ENCODE measurements at regions not wholly inside any gene's neighbourhood (a gene's known extent, or its start where the extent isn't known, plus 50 kb on each side); places are given as distances from the start of the nearest gene placed in this dataset.

- Histone ChIP-seq H3K27me3 (ENCODE audit: insufficient read depth, insufficient read length) (no peaks in the 10 kb centered on the region), H3K9ac (ENCODE audit: insufficient read length, low read depth) (no peak overlapping the region), H3K36me3 (ENCODE audit: insufficient read depth, insufficient read length, low read length) (no peaks in the 10 kb centered on the region), H3K9me3 (ENCODE audit: insufficient read depth, low read length) (no peaks in the 10 kb centered on the region; the same call in 1 of the 2 replicates), H3K4me3 (ENCODE audit: insufficient read length, low read depth) (no peak overlapping the region), H3K4me1 (ENCODE audit: insufficient read depth, insufficient read length) (peaks cover 4% of the 10 kb centered on the region)
- no peak for DNase-seq (ENCODE audit: low read depth, low spot score)
- TF ChIP-seq SUZ12 (IDR thresholded peaks at IDR 0.05; ENCODE audit: extremely low read depth, insufficient read depth, insufficient read length) (no peak), ZNF274 (IDR thresholded peaks at IDR 0.05; ENCODE audit: low read depth, low read length) (no peak), YY1 (IDR thresholded peaks at IDR 0.05; ENCODE audit: insufficient read depth, insufficient read length) (no peak)
These were observed 411.6 kb downstream of the MATN1 start for GRCh38 chr1:30311749-30312148.

- no peaks in the 10 kb centered on the region for H3K27me3 ChIP-seq (ENCODE audit: insufficient read depth, insufficient read length)
- no peak for TF ChIP-seq ZNF274 (IDR thresholded peaks at IDR 0.05; ENCODE audit: low read depth, low read length)
- TF ChIP-seq SUZ12 (IDR thresholded peaks at IDR 0.05; ENCODE audit: extremely low read depth, insufficient read depth, insufficient read length), result no peak
- TF ChIP-seq YY1 (IDR thresholded peaks at IDR 0.05; ENCODE audit: insufficient read depth, insufficient read length), result no peak
- DNase-seq (ENCODE audit: low read depth, low spot score), result no peak
- H3K9me3 ChIP-seq (ENCODE audit: insufficient read depth, low read length), result no peaks in the 10 kb centered on the region; the same call in 1 of the 2 replicates
- H3K9ac ChIP-seq (ENCODE audit: insufficient read length, low read depth), result no peak overlapping the region
- no peak overlapping the region for H3K4me3 ChIP-seq (ENCODE audit: insufficient read length, low read depth)
- H3K4me1 ChIP-seq (ENCODE audit: insufficient read depth, insufficient read length), result peaks cover 4% of the 10 kb centered on the region
- no peaks in the 10 kb centered on the region for H3K36me3 ChIP-seq (ENCODE audit: insufficient read depth, insufficient read length, low read length)
These were observed 412.2 kb downstream of the MATN1 start for GRCh38 chr1:30310966-30311742.

GRCh38 chr1:30307182-30307581 is 416.2 kb downstream of the MATN1 start:
- Histone ChIP-seq H3K4me1 (ENCODE audit: insufficient read depth, insufficient read length) (peaks cover 4% of the 10 kb centered on the region), H3K4me3 (ENCODE audit: insufficient read length, low read depth) (no peak overlapping the region), H3K36me3 (ENCODE audit: insufficient read depth, insufficient read length, low read length) (no peaks in the 10 kb centered on the region), H3K27me3 (ENCODE audit: insufficient read depth, insufficient read length) (no peaks in the 10 kb centered on the region), H3K9ac (ENCODE audit: insufficient read length, low read depth) (no peak overlapping the region), H3K9me3 (ENCODE audit: insufficient read depth, low read length) (0 out of 2 replicates have a peak, but pooled peaks cover 7% of the 10 kb centered on the region)
- no peak for DNase-seq (ENCODE audit: low read depth, low spot score)
- TF ChIP-seq SUZ12 (IDR thresholded peaks at IDR 0.05; ENCODE audit: extremely low read depth, insufficient read depth, insufficient read length) (no peak), YY1 (IDR thresholded peaks at IDR 0.05; ENCODE audit: insufficient read depth, insufficient read length) (no peak), ZNF274 (IDR thresholded peaks at IDR 0.05; ENCODE audit: low read depth, low read length) (no peak)

GRCh38 chr1:30305519-30305918 is 417.9 kb downstream of the MATN1 start:
- Histone ChIP-seq H3K36me3 (ENCODE audit: insufficient read depth, insufficient read length, low read length) (no peaks in the 10 kb centered on the region), H3K4me3 (ENCODE audit: insufficient read length, low read depth) (no peak overlapping the region), H3K4me1 (ENCODE audit: insufficient read depth, insufficient read length) (no peaks in the 10 kb centered on the region), H3K9ac (ENCODE audit: insufficient read length, low read depth) (no peak overlapping the region), H3K9me3 (ENCODE audit: insufficient read depth, low read length) (0 out of 2 replicates have a peak, but pooled peaks cover 7% of the 10 kb centered on the region), H3K27me3 (ENCODE audit: insufficient read depth, insufficient read length) (no peaks in the 10 kb centered on the region)
- no peak for TF ChIP-seq SUZ12 (IDR thresholded peaks at IDR 0.05; ENCODE audit: extremely low read depth, insufficient read depth, insufficient read length)
- no peak for TF ChIP-seq ZNF274 (IDR thresholded peaks at IDR 0.05; ENCODE audit: low read depth, low read length)
- TF ChIP-seq YY1 (IDR thresholded peaks at IDR 0.05; ENCODE audit: insufficient read depth, insufficient read length), result no peak
- DNase-seq (ENCODE audit: low read depth, low spot score), result no peak

- TF ChIP-seq SUZ12 (IDR thresholded peaks at IDR 0.05; ENCODE audit: extremely low read depth, insufficient read depth, insufficient read length) (no peak), YY1 (IDR thresholded peaks at IDR 0.05; ENCODE audit: insufficient read depth, insufficient read length) (no peak), ZNF274 (IDR thresholded peaks at IDR 0.05; ENCODE audit: low read depth, low read length) (no peak)
- H3K36me3 ChIP-seq (ENCODE audit: insufficient read depth, insufficient read length, low read length), result no peaks in the 10 kb centered on the region
- no peak for DNase-seq (ENCODE audit: low read depth, low spot score)
- H3K9ac ChIP-seq (ENCODE audit: insufficient read length, low read depth), result no peak overlapping the region
- H3K27me3 ChIP-seq (ENCODE audit: insufficient read depth, insufficient read length), result no peaks in the 10 kb centered on the region
- no peak overlapping the region for H3K4me3 ChIP-seq (ENCODE audit: insufficient read length, low read depth)
- H3K4me1 ChIP-seq (ENCODE audit: insufficient read depth, insufficient read length), result no peaks in the 10 kb centered on the region
- H3K9me3 ChIP-seq (ENCODE audit: insufficient read depth, low read length), result 0 out of 2 replicates have a peak, but pooled peaks cover 7% of the 10 kb centered on the region
These were observed 418.3 kb downstream of the MATN1 start for GRCh38 chr1:30305061-30305460.

GRCh38 chr1:30304080-30304479 is 419.3 kb downstream of the MATN1 start:
- TF ChIP-seq YY1 (IDR thresholded peaks at IDR 0.05; ENCODE audit: insufficient read depth, insufficient read length) (no peak), SUZ12 (IDR thresholded peaks at IDR 0.05; ENCODE audit: extremely low read depth, insufficient read depth, insufficient read length) (no peak), ZNF274 (IDR thresholded peaks at IDR 0.05; ENCODE audit: low read depth, low read length) (no peak)
- Histone ChIP-seq H3K4me3 (ENCODE audit: insufficient read length, low read depth) (no peak overlapping the region), H3K4me1 (ENCODE audit: insufficient read depth, insufficient read length) (no peaks in the 10 kb centered on the region), H3K9ac (ENCODE audit: insufficient read length, low read depth) (no peak overlapping the region), H3K27me3 (ENCODE audit: insufficient read depth, insufficient read length) (no peaks in the 10 kb centered on the region), H3K9me3 (ENCODE audit: insufficient read depth, low read length) (0 out of 2 replicates have a peak, but pooled peaks cover 7% of the 10 kb centered on the region), H3K36me3 (ENCODE audit: insufficient read depth, insufficient read length, low read length) (no peaks in the 10 kb centered on the region)
- no peak for DNase-seq (ENCODE audit: low read depth, low spot score)

- no peaks in the 10 kb centered on the region for H3K27me3 ChIP-seq (ENCODE audit: insufficient read depth, insufficient read length)
- H3K4me1 ChIP-seq (ENCODE audit: insufficient read depth, insufficient read length), result no peaks in the 10 kb centered on the region
- no peak for TF ChIP-seq ZNF274 (IDR thresholded peaks at IDR 0.05; ENCODE audit: low read depth, low read length)
- no peak for TF ChIP-seq YY1 (IDR thresholded peaks at IDR 0.05; ENCODE audit: insufficient read depth, insufficient read length)
- H3K9ac ChIP-seq (ENCODE audit: insufficient read length, low read depth), result no peak overlapping the region
- H3K4me3 ChIP-seq (ENCODE audit: insufficient read length, low read depth), result no peak overlapping the region
- 0 out of 2 replicates have a peak, but pooled peaks cover 7% of the 10 kb centered on the region for H3K9me3 ChIP-seq (ENCODE audit: insufficient read depth, low read length)
- DNase-seq (ENCODE audit: low read depth, low spot score), result no peak
- H3K36me3 ChIP-seq (ENCODE audit: insufficient read depth, insufficient read length, low read length), result no peaks in the 10 kb centered on the region
These were observed 420.0 kb downstream of the MATN1 start for GRCh38 chr1:30303387-30303786.

All from NT2/D1 (cell line).